Fibroblast of lung (primary cell): ENCODE measurements at regions not wholly inside any gene's neighbourhood (a gene's known extent, or its start where the extent isn't known, plus 50 kb on each side); places are given as distances from the start of the nearest gene placed in this dataset.
A peak's percentile ranks its signal among the peaks of the same experiment; 100 is the strongest.

Experiments
- DNase-seq, 2 donors: peaks; one replicate each; pipeline versions ENCODE4 v3.0.0 to v3.0.0-alpha.2; 2010; ENCODE audit warnings: low read depth in 2 of 2
- H2AFZ ChIP-seq: 2 replicates; pipeline ENCODE4 v1.5.1; 2012; ENCODE audit warnings: low read length, control low read depth, inconsistent platforms
- H3K27ac ChIP-seq: 2 replicates; pipeline ENCODE4 v1.5.1; 2011; ENCODE audit warnings: low read length, control low read depth; ENCODE audit not compliant: insufficient read depth
- H3K27me3 ChIP-seq: 2 replicates; pipeline ENCODE4 v1.5.1; 2011; ENCODE audit warnings: mild to moderate bottlenecking, low read length; ENCODE audit not compliant: control insufficient read depth, insufficient read depth
- H3K36me3 ChIP-seq: 2 replicates; pipeline ENCODE4 v1.5.1; 2011; ENCODE audit warnings: low read length; ENCODE audit not compliant: control insufficient read depth, insufficient read depth
- H3K4me1 ChIP-seq: 2 replicates; pipeline ENCODE4 v1.5.1; 2011; ENCODE audit warnings: low read length; ENCODE audit not compliant: control insufficient read depth, insufficient read depth; ENCODE audit errors: extremely low read depth
- H3K4me2 ChIP-seq: 2 replicates; pipeline ENCODE4 v1.5.1; 2011; ENCODE audit warnings: low read length, control low read depth; ENCODE audit not compliant: insufficient read depth; ENCODE audit errors: extremely low read depth
- H3K4me3 ChIP-seq, 4 experiments: fragments of 200-600 bp in 1 of 4; sonication (generic) in 1 of 4; replicated peaks in 1 of 4; 2 replicates each; pipeline ENCODE4 v1.5.1; 2011 to 2016; ENCODE audit warnings: low read length in 4 of 4, low read depth in 3 of 4, mild to moderate bottlenecking in 3 of 4, control low read depth in 2 of 4, inconsistent platforms in 1 of 4, mixed read lengths in 1 of 4; ENCODE audit not compliant: insufficient read depth in 1 of 4; ENCODE audit errors: control extremely low read depth in 1 of 4
- H3K79me2 ChIP-seq: 2 replicates; pipeline ENCODE4 v1.5.1; 2012; ENCODE audit warnings: mild to moderate bottlenecking, low read length, inconsistent platforms; ENCODE audit not compliant: control insufficient read depth, insufficient read depth
- H3K9ac ChIP-seq: 2 replicates; pipeline ENCODE4 v1.5.1; 2011; ENCODE audit warnings: mild to moderate bottlenecking, low read length, control low read depth; ENCODE audit not compliant: insufficient read depth
- H3K9me3 ChIP-seq: 2 replicates; pipeline ENCODE4 v1.5.1; 2012; ENCODE audit warnings: low read depth, low read length; ENCODE audit not compliant: control insufficient read depth, insufficient read depth
- H4K20me1 ChIP-seq: 2 replicates; pipeline ENCODE4 v1.5.1; 2011; ENCODE audit warnings: low read length; ENCODE audit not compliant: control insufficient read depth, insufficient read depth; ENCODE audit errors: extremely low read depth
- EZH2 ChIP-seq: IDR thresholded peaks from 2 replicates; pipeline ENCODE4 v1.5.1; 2012; ENCODE audit warnings: low read length, control low read depth, mild to moderate bottlenecking; ENCODE audit errors: missing control alignments
- TF ChIP-seq, protein P1 (sequence below), 2 donors: IDR thresholded peaks in 1 of 2; conservative IDR thresholded peaks in 1 of 2; 1 replicate in 1 of 2; 2 replicates in 1 of 2; pipeline ENCODE4 v1.5.1; 2011 to 2012; ENCODE audit warnings: low read length in 2 of 2, control low read depth in 1 of 2, inconsistent platforms in 1 of 2, low read depth in 1 of 2, mild to moderate bottlenecking in 1 of 2

- Histone ChIP-seq H3K4me2 (no peak overlapping the region), H3K79me2 (no peaks in the 10 kb centered on the region), H3K27ac (no peak overlapping the region), H2AFZ (no peak overlapping the region), H3K27me3 (no peaks in the 10 kb centered on the region), H3K4me1 (peaks cover 8% of the 10 kb centered on the region), H3K9me3 (no peaks in the 10 kb centered on the region), H4K20me1 (no peaks in the 10 kb centered on the region), H3K9ac (no peak overlapping the region), H3K36me3 (no peaks in the 10 kb centered on the region), H3K4me3 (no peak overlapping the region)
- DNase-seq = peak in 1 of 2 donors; percentile 60
- no peak for TF ChIP-seq EZH2
- TF ChIP-seq, protein P1, sequence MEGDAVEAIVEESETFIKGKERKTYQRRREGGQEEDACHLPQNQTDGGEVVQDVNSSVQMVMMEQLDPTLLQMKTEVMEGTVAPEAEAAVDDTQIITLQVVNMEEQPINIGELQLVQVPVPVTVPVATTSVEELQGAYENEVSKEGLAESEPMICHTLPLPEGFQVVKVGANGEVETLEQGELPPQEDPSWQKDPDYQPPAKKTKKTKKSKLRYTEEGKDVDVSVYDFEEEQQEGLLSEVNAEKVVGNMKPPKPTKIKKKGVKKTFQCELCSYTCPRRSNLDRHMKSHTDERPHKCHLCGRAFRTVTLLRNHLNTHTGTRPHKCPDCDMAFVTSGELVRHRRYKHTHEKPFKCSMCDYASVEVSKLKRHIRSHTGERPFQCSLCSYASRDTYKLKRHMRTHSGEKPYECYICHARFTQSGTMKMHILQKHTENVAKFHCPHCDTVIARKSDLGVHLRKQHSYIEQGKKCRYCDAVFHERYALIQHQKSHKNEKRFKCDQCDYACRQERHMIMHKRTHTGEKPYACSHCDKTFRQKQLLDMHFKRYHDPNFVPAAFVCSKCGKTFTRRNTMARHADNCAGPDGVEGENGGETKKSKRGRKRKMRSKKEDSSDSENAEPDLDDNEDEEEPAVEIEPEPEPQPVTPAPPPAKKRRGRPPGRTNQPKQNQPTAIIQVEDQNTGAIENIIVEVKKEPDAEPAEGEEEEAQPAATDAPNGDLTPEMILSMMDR (conservative IDR thresholded peaks at IDR 0.05 in 1 of 2, IDR thresholded peaks at IDR 0.05 in 1 of 2; ENCODE audit: low read depth in 1 of 2, low read length in 2 of 2) = no peak
Measured at GRCh38 chr4:128556756-128557155, 252.7 kb upstream of the JADE1 start.

DNA sequence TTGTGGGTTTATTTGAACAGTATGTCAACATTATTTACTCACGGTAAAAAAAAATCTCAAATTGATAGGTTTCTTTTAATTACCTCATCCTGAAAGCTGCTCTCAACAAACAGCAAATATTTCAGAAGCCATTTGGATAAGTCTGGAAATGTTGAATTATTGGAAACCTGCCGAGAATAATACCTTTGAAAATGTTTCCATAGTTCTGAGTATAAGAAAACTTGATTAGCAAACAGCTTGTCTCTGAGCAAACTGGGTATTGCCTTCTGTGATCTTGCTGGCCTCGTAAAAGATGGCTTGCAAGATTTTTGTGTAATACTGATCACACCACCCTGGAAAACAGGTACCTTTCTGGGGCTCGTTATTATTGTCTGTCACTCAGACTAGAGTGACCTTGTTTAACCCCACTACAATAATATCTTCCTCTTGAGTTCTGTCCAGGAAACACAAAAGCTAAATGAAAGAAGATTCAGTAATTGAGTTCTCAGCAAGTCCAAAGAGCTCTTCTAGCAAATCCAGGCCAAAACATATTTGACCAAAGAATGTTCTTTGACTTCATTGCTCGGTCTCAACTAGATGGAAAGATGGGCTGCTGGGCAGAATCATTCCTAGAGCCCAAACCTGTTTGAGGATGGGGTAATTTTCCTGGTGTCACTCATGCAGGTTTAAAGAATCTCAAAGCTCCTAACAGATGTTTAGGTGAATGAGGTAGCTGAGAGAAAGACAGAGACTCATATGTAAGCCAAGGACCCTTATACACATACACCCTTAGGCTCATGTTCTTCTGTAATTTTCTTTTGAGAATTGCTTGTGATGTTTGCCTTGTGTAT lies 255.6 kb upstream of the JADE1 start:
- H3K27me3 ChIP-seq = no peaks in the 10 kb centered on the region
- H3K9me3 ChIP-seq = no peaks in the 10 kb centered on the region
- H2AFZ ChIP-seq = no peak overlapping the region
- no peak overlapping the region for H3K9ac ChIP-seq
- peak overlapping the region; percentile 51 to 66 (median 59) for H3K4me3 ChIP-seq
- DNase-seq = peak in 1 of 2 donors; percentile 24
- H4K20me1 ChIP-seq = no peaks in the 10 kb centered on the region
- TF ChIP-seq EZH2 = no peak
- TF ChIP-seq, protein P1 (conservative IDR thresholded peaks at IDR 0.05 in 1 of 2, IDR thresholded peaks at IDR 0.05 in 1 of 2; ENCODE audit: low read depth in 1 of 2, low read length in 2 of 2) = no peak
- no peaks in the 10 kb centered on the region for H3K79me2 ChIP-seq
- H3K4me2 ChIP-seq = peak overlapping the region; percentile 88
- H3K27ac ChIP-seq = peak overlapping the region; percentile 83
- H3K36me3 ChIP-seq = no peaks in the 10 kb centered on the region
- peaks cover 8% of the 10 kb centered on the region for H3K4me1 ChIP-seq

- no peak for DNase-seq
- no peak for TF ChIP-seq EZH2
- TF ChIP-seq, protein P1 (conservative IDR thresholded peaks at IDR 0.05 in 1 of 2, IDR thresholded peaks at IDR 0.05 in 1 of 2; ENCODE audit: low read depth in 1 of 2, low read length in 2 of 2) = no peak
- H3K4me1 ChIP-seq = peaks cover 8% of the 10 kb centered on the region
- H3K9ac ChIP-seq = peak overlapping the region; percentile 70
- H3K79me2 ChIP-seq = no peaks in the 10 kb centered on the region
- no peaks in the 10 kb centered on the region for H3K36me3 ChIP-seq
- peak overlapping the region; percentile 88 for H3K4me2 ChIP-seq
- peak overlapping the region; percentile 83 for H3K27ac ChIP-seq
- H3K4me3 ChIP-seq = peak overlapping the region in 3 of 4 experiments; percentile 51 to 66 (median 60)
- no peaks in the 10 kb centered on the region for H3K27me3 ChIP-seq
- H3K9me3 ChIP-seq = no peaks in the 10 kb centered on the region
- no peak overlapping the region for H2AFZ ChIP-seq
- H4K20me1 ChIP-seq = no peaks in the 10 kb centered on the region
Measured at GRCh38 chr4:128552586-128552907, 257.0 kb upstream of the JADE1 start.
